Testis (tissue), 2 donors: ENCODE measurements at regions not wholly inside any gene's neighbourhood (a gene's known extent, or its start where the extent isn't known, plus 50 kb on each side); places are given as distances from the start of the nearest gene placed in this dataset.

Source experiments
- POLR2A ChIP-seq: fragments of 450-650 bp; IDR thresholded peaks from one replicate; pipeline ENCODE4 v1.6.1; 2017; ENCODE audit warnings: antibody characterized with exemption, mild to moderate bottlenecking, moderate library complexity
- TF ChIP-seq, protein P1 (sequence below), 3 experiments: fragments of 450-650 bp in 2 of 3; fragments of 200-600 bp in 1 of 3; sonication (generic) in 1 of 3; IDR thresholded peaks; one replicate each; pipeline ENCODE4 v1.5.1; 2016 to 2019; ENCODE audit warnings: antibody characterized with exemption in 3 of 3, mild to moderate bottlenecking in 2 of 3, moderate library complexity in 1 of 3

DNA sequence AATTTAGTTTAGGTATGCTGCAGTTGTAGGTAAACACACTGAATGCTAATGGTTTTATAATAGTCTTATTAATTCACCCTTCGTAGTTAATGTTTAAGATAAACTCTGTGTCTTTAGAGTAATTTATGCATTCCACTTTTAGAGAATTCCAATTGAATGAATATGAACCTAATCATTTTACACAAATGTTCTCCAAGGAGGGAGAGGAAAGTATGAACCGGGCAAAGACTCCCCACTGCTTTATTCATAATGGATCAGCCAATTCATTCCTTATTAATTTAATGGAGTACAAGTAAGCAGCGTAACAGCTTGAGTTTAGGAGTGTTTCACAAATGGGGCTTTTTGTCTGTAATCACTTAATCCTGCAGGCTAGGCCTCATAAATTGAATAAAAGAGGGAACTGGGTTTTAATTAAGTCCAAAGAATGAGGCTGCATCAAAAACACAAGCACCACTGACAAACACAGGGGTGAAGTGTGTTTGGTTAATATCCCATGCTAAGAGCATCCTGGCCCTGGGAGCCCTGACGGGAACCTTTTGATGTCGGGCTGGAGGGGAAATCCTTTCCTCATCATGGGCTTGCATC lies 375.7 kb upstream of the DYNLRB2 start:
- TF ChIP-seq, protein P1, sequence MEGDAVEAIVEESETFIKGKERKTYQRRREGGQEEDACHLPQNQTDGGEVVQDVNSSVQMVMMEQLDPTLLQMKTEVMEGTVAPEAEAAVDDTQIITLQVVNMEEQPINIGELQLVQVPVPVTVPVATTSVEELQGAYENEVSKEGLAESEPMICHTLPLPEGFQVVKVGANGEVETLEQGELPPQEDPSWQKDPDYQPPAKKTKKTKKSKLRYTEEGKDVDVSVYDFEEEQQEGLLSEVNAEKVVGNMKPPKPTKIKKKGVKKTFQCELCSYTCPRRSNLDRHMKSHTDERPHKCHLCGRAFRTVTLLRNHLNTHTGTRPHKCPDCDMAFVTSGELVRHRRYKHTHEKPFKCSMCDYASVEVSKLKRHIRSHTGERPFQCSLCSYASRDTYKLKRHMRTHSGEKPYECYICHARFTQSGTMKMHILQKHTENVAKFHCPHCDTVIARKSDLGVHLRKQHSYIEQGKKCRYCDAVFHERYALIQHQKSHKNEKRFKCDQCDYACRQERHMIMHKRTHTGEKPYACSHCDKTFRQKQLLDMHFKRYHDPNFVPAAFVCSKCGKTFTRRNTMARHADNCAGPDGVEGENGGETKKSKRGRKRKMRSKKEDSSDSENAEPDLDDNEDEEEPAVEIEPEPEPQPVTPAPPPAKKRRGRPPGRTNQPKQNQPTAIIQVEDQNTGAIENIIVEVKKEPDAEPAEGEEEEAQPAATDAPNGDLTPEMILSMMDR (IDR thresholded peaks at IDR 0.05): no peak
- TF ChIP-seq POLR2A: no peak
